Neural cell (in vitro differentiated cells): ENCODE measurements at regions not wholly inside any gene's neighbourhood (a gene's known extent, or its start where the extent isn't known, plus 50 kb on each side); places are given as distances from the start of the nearest gene placed in this dataset.

ENCODE experiments used
- H2AFZ ChIP-seq: fragments of 200-600, 300-800 bp; sonication (generic), shearing (Covaris generic); 2 replicates; pipeline ENCODE4 v1.6.0; 2014; ENCODE audit warnings: low read depth, mild to moderate bottlenecking, antibody characterized with exemption, low read length, moderate library complexity
- H3F3A ChIP-seq: fragments of 200-600 bp; shearing (Covaris generic); 2 replicates; pipeline ENCODE4 v1.6.1; 2016; ENCODE audit warnings: mild to moderate bottlenecking, moderate library complexity, mixed read lengths, antibody characterized with exemption, low read length; ENCODE audit not compliant: insufficient read depth, poor library complexity, severe bottlenecking
- H3K27ac ChIP-seq: fragments of 200-600, 300-800 bp; sonication (generic), shearing (Covaris generic); 2 replicates; pipeline ENCODE4 v1.5.1; 2014; ENCODE audit warnings: mild to moderate bottlenecking, low read length, moderate library complexity
- H3K27me3 ChIP-seq: fragments of 300-800, 200-600 bp; sonication (generic), shearing (Covaris generic); 2 replicates; pipeline ENCODE4 v1.6.0; 2014; ENCODE audit warnings: mild to moderate bottlenecking, low read depth, low read length, moderate library complexity; ENCODE audit not compliant: insufficient read depth
- H3K36me3 ChIP-seq: fragments of 300-800, 200-600 bp; sonication (generic), shearing (Covaris generic); 2 replicates; pipeline ENCODE4 v1.5.1; 2014; ENCODE audit warnings: mild to moderate bottlenecking, antibody characterized with exemption, low read length, moderate library complexity; ENCODE audit not compliant: insufficient read depth
- H3K4me2 ChIP-seq: fragments of 300-800, 200-600 bp; sonication (generic), shearing (Covaris generic); 2 replicates; pipeline ENCODE4 v1.6.0; 2014; ENCODE audit warnings: mild to moderate bottlenecking, low read length
- H3K4me3 ChIP-seq: fragments of 300-800, 200-600 bp; sonication (generic), shearing (Covaris generic); 2 replicates; pipeline ENCODE4 v1.5.1; 2014; ENCODE audit warnings: mild to moderate bottlenecking, low read length, moderate library complexity
- H3K79me2 ChIP-seq: fragments of 200-600 bp; shearing (Covaris generic); replicated peaks from 2 replicates; pipeline ENCODE4 v1.6.0; 2014; ENCODE audit warnings: mild to moderate bottlenecking, low read length, moderate library complexity; ENCODE audit not compliant: insufficient read depth
- H3K9ac ChIP-seq: fragments of 300-800, 200-600 bp; sonication (generic), shearing (Covaris generic); 2 replicates; pipeline ENCODE4 v1.6.1; 2016; ENCODE audit warnings: mild to moderate bottlenecking, low read length, mixed read lengths
- H3K9me2 ChIP-seq: fragments of 200-600 bp; shearing (Covaris generic); 2 replicates; pipeline ENCODE4 v1.6.1; 2016; ENCODE audit warnings: mild to moderate bottlenecking, low read length, mixed read lengths; ENCODE audit not compliant: insufficient read depth
- H3K9me3 ChIP-seq: fragments of 200-600, 300-800 bp; sonication (generic), shearing (Covaris generic); 2 replicates; pipeline ENCODE4 v1.6.1; 2016; ENCODE audit warnings: mild to moderate bottlenecking, mixed run types, low read length, moderate library complexity, mixed read lengths
- H4K20me1 ChIP-seq: fragments of 200-600 bp; shearing (Covaris generic); 2 replicates; pipeline ENCODE4 v1.6.1; 2016; ENCODE audit warnings: mild to moderate bottlenecking, mixed run types; ENCODE audit not compliant: insufficient read depth
- CTCF ChIP-seq: fragments of 450-650 bp; IDR thresholded peaks from 2 replicates; pipeline ENCODE4 v1.5.1; 2014; ENCODE audit warnings: antibody characterized with exemption, mild to moderate bottlenecking, moderate library complexity; ENCODE audit not compliant: poor library complexity, severe bottlenecking
- EP300 ChIP-seq: fragments of 450-650 bp; conservative IDR thresholded peaks from 2 replicates; pipeline ENCODE4 v1.6.1; 2014; ENCODE audit warnings: antibody characterized with exemption, mild to moderate bottlenecking, moderate library complexity; ENCODE audit not compliant: poor library complexity, severe bottlenecking
- EZH2 ChIP-seq: fragments of 200-600, 300-800 bp; shearing (Covaris generic), sonication (generic); IDR thresholded peaks from 2 replicates; pipeline ENCODE4 v1.6.1; 2014; ENCODE audit warnings: antibody characterized with exemption, low read length, borderline replicate concordance, mild to moderate bottlenecking; ENCODE audit not compliant: insufficient read depth, poor library complexity, severe bottlenecking
- MXI1 ChIP-seq: fragments of 450-650 bp; conservative IDR thresholded peaks from 2 replicates; pipeline ENCODE4 v1.6.1; 2014; ENCODE audit warnings: antibody characterized with exemption, mild to moderate bottlenecking; ENCODE audit not compliant: poor library complexity, severe bottlenecking
- POLR2AphosphoS5 ChIP-seq: IDR thresholded peaks from 2 replicates; pipeline ENCODE4 v1.6.1; 2012
- RAD21 ChIP-seq: fragments of 450-650 bp; conservative IDR thresholded peaks from 2 replicates; pipeline ENCODE4 v1.6.1; 2014; ENCODE audit warnings: antibody characterized with exemption, mild to moderate bottlenecking, moderate library complexity
- REST ChIP-seq: IDR thresholded peaks from 2 replicates; pipeline ENCODE4 v1.6.1; 2012; ENCODE audit warnings: borderline replicate concordance
- SMC3 ChIP-seq: fragments of 450-650 bp; conservative IDR thresholded peaks from 2 replicates; pipeline ENCODE4 v1.6.1; 2014; ENCODE audit warnings: antibody characterized with exemption, mild to moderate bottlenecking, moderate library complexity; ENCODE audit not compliant: poor library complexity
- TAF1 ChIP-seq: IDR thresholded peaks from 2 replicates; pipeline ENCODE4 v1.6.1; 2012; ENCODE audit warnings: low read depth

- TF ChIP-seq EP300 (no peak), REST (no peak), POLR2AphosphoS5 (no peak), CTCF (no peak), TAF1 (no peak), RAD21 (no peak), MXI1 (no peak), EZH2 (no peak), SMC3 (no peak)
- peaks cover 29% of the 10 kb centered on the region for H3K79me2 ChIP-seq
- H3K4me3 ChIP-seq, result no peak overlapping the region
- no peak overlapping the region for H3K4me2 ChIP-seq
- no peak overlapping the region for H3K9ac ChIP-seq
- H3K9me3 ChIP-seq, result no peaks in the 10 kb centered on the region
- H4K20me1 ChIP-seq, result no peaks in the 10 kb centered on the region
- no peaks in the 10 kb centered on the region for H3K36me3 ChIP-seq
- no peak overlapping the region for H2AFZ ChIP-seq
- H3K27ac ChIP-seq, result peak overlapping the region; percentile 24
- no peaks in the 10 kb centered on the region for H3K9me2 ChIP-seq
- H3K27me3 ChIP-seq, result no peaks in the 10 kb centered on the region
- H3F3A ChIP-seq, result no peaks in the 10 kb centered on the region
These were observed 284.5 kb upstream of the E2F7 start for GRCh38 chr12:77349689-77350370.

GRCh38 chr12:77347017-77347416, 281.6 kb upstream of the E2F7 start:
- Histone ChIP-seq H3K27ac (no peak overlapping the region), H3K9ac (no peak overlapping the region), H3K4me2 (no peak overlapping the region), H3F3A (no peaks in the 10 kb centered on the region), H3K27me3 (no peaks in the 10 kb centered on the region), H4K20me1 (peaks cover 4% of the 10 kb centered on the region), H3K4me3 (no peak overlapping the region), H3K79me2 (peaks cover 29% of the 10 kb centered on the region), H2AFZ (no peak overlapping the region), H3K9me2 (no peaks in the 10 kb centered on the region), H3K9me3 (no peaks in the 10 kb centered on the region), H3K36me3 (no peaks in the 10 kb centered on the region)
- TF ChIP-seq TAF1 (no peak), EP300 (no peak), POLR2AphosphoS5 (no peak), CTCF (no peak)
